ENCODE measurements at regions not wholly inside any gene's neighbourhood (a gene's known extent, or its start where the extent isn't known, plus 50 kb on each side); places are given as distances from the start of the nearest gene placed in this dataset.

GRCh38 chr4:33722800-33723516, 2521.4 kb downstream of the ARAP2 start:
- TF ChIP-seq CTCF (conservative IDR thresholded peaks at IDR 0.05; ENCODE audit: low read depth, low read length) (peak; percentile 33; the same call in 1 of the 2 replicates), EZH2 (IDR thresholded peaks at IDR 0.05; ENCODE audit: low read length, unreplicated experiment) (no peak)
